Naive thymus-derived CD4-positive, alpha-beta T cell (primary cell): ENCODE measurements at regions not wholly inside any gene's neighbourhood (a gene's known extent, or its start where the extent isn't known, plus 50 kb on each side); places are given as distances from the start of the nearest gene placed in this dataset.

Experiments
- ATAC-seq: fragments of 150-1000 bp; cut with Tn5 transposase; 2 replicates; pipeline ENCODE4 v1.10.0; 2021; ENCODE audit warnings: mild to moderate bottlenecking, moderate library complexity
- CTCF ChIA-PET: fragments of 350-600 bp; sonication (Branson Sonifier 250); formaldehyde crosslinking; loops from one replicate; lab custom pipeline; 2021; ENCODE audit warnings: antibody characterized with exemption; lab: Charles Lee
- POLR2A ChIA-PET: fragments of 350-600 bp; sonication (Branson Sonifier 250); formaldehyde crosslinking; loops from one replicate; lab custom pipeline; 2021; ENCODE audit warnings: antibody characterized with exemption, inconsistent platforms; lab: Charles Lee
- DNase-seq, 9 donors: peaks; one replicate each; pipeline versions ENCODE4 v3.0.0 to v3.0.0-alpha.2; 2020 to 2022; ENCODE audit warnings: mixed read lengths in 1 of 9
- H3K27ac ChIP-seq: one replicate; pipeline ENCODE4 v1.7.0; 2013; ENCODE audit warnings: mild to moderate bottlenecking, low read depth, low read length, moderate library complexity
- H3K27me3 ChIP-seq, 2 donors: one replicate each; pipeline ENCODE4 v1.7.0; 2013; ENCODE audit warnings: low read length in 2 of 2, mild to moderate bottlenecking in 2 of 2, moderate library complexity in 2 of 2; ENCODE audit not compliant: control insufficient read depth in 2 of 2, insufficient read depth in 2 of 2
- H3K36me3 ChIP-seq, 3 experiments: 1 replicate in 2 of 3; 2 replicates in 1 of 3; pipeline ENCODE4 v1.7.0; 2013; ENCODE audit warnings: low read length in 3 of 3, mild to moderate bottlenecking in 3 of 3, moderate library complexity in 1 of 3; ENCODE audit not compliant: insufficient read depth in 3 of 3, control insufficient read depth in 2 of 3
- H3K4me1 ChIP-seq, 2 donors: one replicate each; pipeline ENCODE4 v1.7.0; 2013; ENCODE audit warnings: low read length in 2 of 2, mild to moderate bottlenecking in 2 of 2, moderate library complexity in 1 of 2; ENCODE audit not compliant: control insufficient read depth in 2 of 2, insufficient read depth in 2 of 2
- H3K4me3 ChIP-seq: 2 replicates; pipeline ENCODE4 v1.7.0; 2013; ENCODE audit warnings: mild to moderate bottlenecking, low read length
- H3K9me3 ChIP-seq, 3 experiments: 1 replicate in 2 of 3; 2 replicates in 1 of 3; pipeline ENCODE4 v1.7.0; 2013; ENCODE audit warnings: low read length in 3 of 3; ENCODE audit not compliant: control insufficient read depth in 2 of 3
- H3K27ac Mint-ChIP-seq, 9 donors: one replicate each; pipeline ENCODE4 v1.8.0; 2020 to 2022; ENCODE audit warnings: mixed read lengths in 9 of 9, mild to moderate bottlenecking in 8 of 9, moderate library complexity in 5 of 9, inconsistent platforms in 2 of 9
- H3K27me3 Mint-ChIP-seq, 5 donors: one replicate each; pipeline ENCODE4 v1.8.0; 2021 to 2022; ENCODE audit warnings: mixed read lengths in 5 of 5, mild to moderate bottlenecking in 1 of 5
- H3K36me3 Mint-ChIP-seq, 5 donors: one replicate each; pipeline ENCODE4 v1.8.0; 2020 to 2022; ENCODE audit warnings: mixed read lengths in 5 of 5, mild to moderate bottlenecking in 3 of 5, inconsistent platforms in 1 of 5
- H3K4me1 Mint-ChIP-seq, 7 donors: one replicate each; pipeline ENCODE4 v1.8.0; 2020 to 2022; ENCODE audit warnings: mixed read lengths in 7 of 7, mild to moderate bottlenecking in 3 of 7, inconsistent platforms in 1 of 7
- H3K4me3 Mint-ChIP-seq, 10 donors: one replicate each; pipeline ENCODE4 v1.8.0; 2020 to 2022; ENCODE audit warnings: mild to moderate bottlenecking in 10 of 10, mixed read lengths in 10 of 10, moderate library complexity in 6 of 10, inconsistent platforms in 2 of 10
- H3K9me3 Mint-ChIP-seq, 11 donors: one replicate each; pipeline ENCODE4 v1.8.0; 2020 to 2022; ENCODE audit warnings: mixed read lengths in 11 of 11, mild to moderate bottlenecking in 4 of 11, inconsistent platforms in 1 of 11, moderate library complexity in 1 of 11
- intact Hi-C, 2 donors: fragments of 100-400 bp; cut with micrococcal nuclease; formaldehyde crosslinking; loops; one replicate each; pipeline ENCODE4 v1.15.1; 2023

DNA sequence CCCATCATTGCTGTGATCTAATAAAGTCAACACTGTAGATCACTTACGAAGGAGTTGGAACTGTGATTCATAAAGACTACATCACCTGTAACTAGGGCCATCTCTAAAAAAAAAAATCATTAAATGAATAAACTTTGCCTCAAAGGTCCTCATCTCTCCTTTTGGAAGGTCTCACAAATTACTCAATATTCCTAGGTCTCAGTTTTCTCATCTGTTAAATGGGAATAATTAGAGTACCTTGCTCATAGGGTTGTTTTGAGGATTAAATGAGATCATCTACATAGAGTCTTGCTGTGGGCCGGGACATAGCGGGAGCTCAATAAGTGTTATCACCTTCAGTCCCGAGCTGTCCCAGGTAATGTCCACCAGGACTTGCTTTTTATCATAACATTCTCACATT lies 335.1 kb upstream of the PROK2 start:
- ATAC-seq (no peak), DNase-seq (no peak)
- Histone ChIP-seq H3K27me3 (no peaks in the 10 kb centered on the region), H3K27ac (no peak overlapping the region), H3K36me3 (no peaks in the 10 kb centered on the region), H3K9me3 (no peaks in the 10 kb centered on the region), H3K4me3 (no peak overlapping the region), H3K4me1 (no peaks in the 10 kb centered on the region)
- intact Hi-C loops: no loop called here
- Mint-ChIP-seq H3K36me3 (no peaks in the 10 kb centered on the region), H3K4me1 (no peaks in the 10 kb centered on the region), H3K9me3 (peaks cover 0 to 1% (median 0%) of the 10 kb centered on the region in 11 donors), H3K27ac (no peak overlapping the region), H3K4me3 (no peak overlapping the region), H3K27me3 (no peaks in the 10 kb centered on the region)
- CTCF ChIA-PET: interaction anchor here (0.6 to 0.7 kb wide), 2 partner anchors 227 to 698 kb away, joined by 3 read pairs; no protein-coding TSS in a partner anchor
- POLR2A ChIA-PET: no interaction called here

DNA sequence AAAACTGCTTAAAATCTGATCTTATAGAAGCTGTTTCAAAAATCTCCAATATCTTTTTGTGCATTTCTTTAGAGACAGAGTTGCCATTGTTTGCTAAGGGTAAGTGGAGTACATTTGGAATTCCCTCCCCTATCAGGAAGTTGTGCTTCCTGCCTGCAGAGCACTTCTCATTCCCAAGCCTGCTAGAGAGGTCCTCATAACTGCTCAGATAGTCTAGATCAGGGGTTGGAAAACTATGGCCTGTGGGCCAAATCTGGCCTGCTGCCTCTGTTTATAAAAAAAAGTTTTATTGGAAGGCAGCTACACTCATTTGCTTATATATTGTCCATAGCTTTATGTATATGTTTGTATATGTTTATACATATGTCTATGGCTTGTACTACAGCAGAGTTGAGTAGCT lies 333.7 kb upstream of the PROK2 start:
- DNase-seq (no peak), ATAC-seq (no peak)
- Histone ChIP-seq H3K27me3 (no peaks in the 10 kb centered on the region), H3K4me1 (no peaks in the 10 kb centered on the region), H3K27ac (no peak overlapping the region), H3K9me3 (no peaks in the 10 kb centered on the region), H3K4me3 (no peak overlapping the region), H3K36me3 (no peaks in the 10 kb centered on the region)
- no peak overlapping the region for H3K4me3 Mint-ChIP-seq
- CTCF ChIA-PET: no interaction called here
- H3K27ac Mint-ChIP-seq: no peak overlapping the region
- H3K27me3 Mint-ChIP-seq: no peaks in the 10 kb centered on the region
- POLR2A ChIA-PET: no interaction called here
- H3K36me3 Mint-ChIP-seq: no peaks in the 10 kb centered on the region
- no peaks in the 10 kb centered on the region for H3K4me1 Mint-ChIP-seq
- H3K9me3 Mint-ChIP-seq: no peaks in the 10 kb centered on the region
- intact Hi-C loops: no loop called here

DNA sequence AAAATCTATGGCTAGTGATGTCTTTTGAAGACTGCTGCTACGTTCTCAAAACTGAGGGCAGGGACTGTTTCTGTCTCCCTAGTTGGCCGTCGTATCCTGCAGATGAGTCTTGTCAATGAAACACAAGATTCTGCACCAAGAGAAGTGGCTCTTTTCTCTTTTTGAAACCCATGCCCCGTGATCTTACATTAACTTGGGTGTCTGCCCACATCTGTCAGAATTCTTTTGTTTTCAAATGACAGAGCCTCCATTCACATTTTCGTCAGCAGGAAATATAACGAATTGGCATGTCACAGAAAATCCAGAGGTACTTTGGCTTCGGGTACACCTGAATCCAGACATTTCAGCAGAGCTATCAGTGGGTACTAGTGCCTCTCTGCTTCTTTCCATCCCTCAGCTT lies 331.3 kb upstream of the PROK2 start:
- ATAC-seq (no peak), DNase-seq (no peak)
- Histone ChIP-seq H3K9me3 (no peaks in the 10 kb centered on the region), H3K4me1 (no peaks in the 10 kb centered on the region), H3K36me3 (no peaks in the 10 kb centered on the region), H3K4me3 (no peak overlapping the region), H3K27ac (no peak overlapping the region), H3K27me3 (no peaks in the 10 kb centered on the region)
- H3K27me3 Mint-ChIP-seq: peaks cover 0 to 6% (median 0%) of the 10 kb centered on the region in 5 donors
- CTCF ChIA-PET: no interaction called here
- H3K4me3 Mint-ChIP-seq: no peak overlapping the region
- POLR2A ChIA-PET: interaction anchor here (1.0 kb wide), 1 partner anchor 10 kb away, joined by 3 read pairs; no protein-coding TSS in a partner anchor
- intact Hi-C loops: no loop called here
- no peaks in the 10 kb centered on the region for H3K4me1 Mint-ChIP-seq
- H3K27ac Mint-ChIP-seq: no peak overlapping the region
- no peaks in the 10 kb centered on the region for H3K9me3 Mint-ChIP-seq
- H3K36me3 Mint-ChIP-seq: no peaks in the 10 kb centered on the region

DNA sequence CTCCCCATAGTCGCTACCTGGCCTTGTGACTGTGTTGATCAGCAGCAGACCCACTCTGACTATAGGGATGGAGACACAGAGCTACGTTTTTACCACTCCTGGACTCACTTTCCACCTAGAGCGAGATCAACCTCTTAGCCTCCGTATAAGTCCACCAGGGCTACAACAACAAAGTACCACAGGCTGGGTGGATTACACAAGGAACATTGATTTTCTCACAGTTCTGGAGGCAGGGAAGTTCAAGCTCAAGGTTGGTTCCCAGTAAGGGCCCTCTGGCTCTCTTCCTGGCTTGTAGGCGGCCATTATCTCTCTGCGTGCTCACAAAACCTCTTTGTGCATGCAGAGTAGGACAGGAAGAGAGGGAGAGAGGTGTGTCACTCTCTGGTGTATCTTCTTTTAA lies 330.4 kb upstream of the PROK2 start:
- Mint-ChIP-seq H3K4me3 (no peak overlapping the region), H3K27ac (no peak overlapping the region), H3K27me3 (peaks cover 0 to 6% (median 0%) of the 10 kb centered on the region in 5 donors), H3K9me3 (peaks cover 0 to 2% (median 0%) of the 10 kb centered on the region in 11 donors), H3K36me3 (no peaks in the 10 kb centered on the region), H3K4me1 (no peaks in the 10 kb centered on the region)
- POLR2A ChIA-PET: interaction anchor here (0.5 to 1.0 kb wide), 3 partner anchors 8 to 327 kb away, joined by 3 to 4 read pairs (median 3); no protein-coding TSS in a partner anchor
- H3K36me3 ChIP-seq: no peaks in the 10 kb centered on the region
- CTCF ChIA-PET: interaction anchor here (0.6 kb wide), 1 partner anchor 696 kb away, joined by 3 read pairs; no protein-coding TSS in a partner anchor
- no peak overlapping the region for H3K27ac ChIP-seq
- no peak overlapping the region for H3K4me3 ChIP-seq
- intact Hi-C loops: no loop called here
- H3K27me3 ChIP-seq: no peaks in the 10 kb centered on the region
- DNase-seq: no peak
- no peak for ATAC-seq
- H3K4me1 ChIP-seq: no peaks in the 10 kb centered on the region
- no peaks in the 10 kb centered on the region for H3K9me3 ChIP-seq

DNA sequence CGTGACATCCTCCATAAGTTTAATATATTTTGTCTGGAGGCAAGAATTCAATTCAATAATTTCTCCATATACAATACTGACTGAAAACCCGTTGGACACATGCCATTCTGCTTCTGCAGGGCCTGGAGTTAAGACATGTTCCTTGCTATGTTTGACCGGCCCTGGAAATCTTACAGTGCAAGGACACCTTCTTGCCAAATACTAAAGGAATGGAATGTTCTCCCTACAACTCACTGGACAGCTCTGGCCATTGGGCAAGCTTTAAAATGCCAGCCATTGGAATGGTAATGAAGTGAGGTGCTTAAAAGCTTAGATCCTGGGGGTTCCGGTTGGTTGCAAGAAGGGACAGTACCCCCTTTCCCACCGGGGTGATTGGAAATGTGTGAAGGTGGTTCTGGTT lies 329.8 kb upstream of the PROK2 start:
- H3K4me3 ChIP-seq: no peak overlapping the region
- ChIA-PET CTCF (no interaction called here), POLR2A (interaction anchor here (0.5 kb wide), 1 partner anchor 327 kb away, joined by 4 read pairs; no protein-coding TSS in a partner anchor)
- peaks cover 0 to 2% (median 0%) of the 10 kb centered on the region in 11 donors for H3K9me3 Mint-ChIP-seq
- H3K4me1 ChIP-seq: no peaks in the 10 kb centered on the region
- H3K27ac Mint-ChIP-seq: peak overlapping the region in 1 of 9 donors; percentile 60
- peaks cover 0 to 2% (median 0%) of the 10 kb centered on the region in 7 donors for H3K4me1 Mint-ChIP-seq
- ATAC-seq (no peak), DNase-seq (no peak)
- no peaks in the 10 kb centered on the region for H3K9me3 ChIP-seq
- H3K27me3 Mint-ChIP-seq: peaks cover 0 to 6% (median 0%) of the 10 kb centered on the region in 5 donors
- intact Hi-C loops: no loop called here
- H3K36me3 ChIP-seq: no peaks in the 10 kb centered on the region
- H3K4me3 Mint-ChIP-seq: no peak overlapping the region
- H3K27me3 ChIP-seq: no peaks in the 10 kb centered on the region
- no peak overlapping the region for H3K27ac ChIP-seq
- H3K36me3 Mint-ChIP-seq: no peaks in the 10 kb centered on the region

DNA sequence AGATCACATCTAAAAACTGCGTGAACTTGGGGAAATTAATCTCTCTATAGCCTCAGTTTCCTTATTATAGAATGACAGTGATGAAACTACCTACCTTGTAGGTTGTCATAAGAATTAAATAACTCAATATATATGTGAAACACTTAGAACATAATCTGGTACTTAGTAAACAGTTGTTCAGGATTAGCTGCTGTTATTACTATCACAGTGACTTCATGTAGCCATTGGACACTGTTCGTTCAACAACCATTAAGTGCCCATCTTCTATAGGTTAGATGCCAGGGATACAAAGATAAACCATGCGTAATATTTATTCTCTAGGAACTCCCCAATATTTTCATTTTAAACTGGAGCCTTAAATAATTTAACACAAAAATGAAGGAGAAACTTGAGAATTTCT lies 329.0 kb upstream of the PROK2 start:
- Histone ChIP-seq H3K4me3 (no peak overlapping the region), H3K4me1 (no peaks in the 10 kb centered on the region), H3K9me3 (no peaks in the 10 kb centered on the region), H3K27ac (no peak overlapping the region), H3K27me3 (no peaks in the 10 kb centered on the region), H3K36me3 (no peaks in the 10 kb centered on the region)
- intact Hi-C loops: no loop called here
- Mint-ChIP-seq H3K36me3 (no peaks in the 10 kb centered on the region), H3K27me3 (peaks cover 0 to 6% (median 0%) of the 10 kb centered on the region in 5 donors), H3K27ac (peak overlapping the region in 1 of 9 donors; percentile 19), H3K4me1 (peaks cover 0 to 2% (median 0%) of the 10 kb centered on the region in 7 donors), H3K9me3 (peaks cover 0 to 2% (median 0%) of the 10 kb centered on the region in 11 donors), H3K4me3 (no peak overlapping the region)
- DNase-seq (no peak), ATAC-seq (no peak)
- CTCF ChIA-PET: no interaction called here
- POLR2A ChIA-PET: no interaction called here

DNA sequence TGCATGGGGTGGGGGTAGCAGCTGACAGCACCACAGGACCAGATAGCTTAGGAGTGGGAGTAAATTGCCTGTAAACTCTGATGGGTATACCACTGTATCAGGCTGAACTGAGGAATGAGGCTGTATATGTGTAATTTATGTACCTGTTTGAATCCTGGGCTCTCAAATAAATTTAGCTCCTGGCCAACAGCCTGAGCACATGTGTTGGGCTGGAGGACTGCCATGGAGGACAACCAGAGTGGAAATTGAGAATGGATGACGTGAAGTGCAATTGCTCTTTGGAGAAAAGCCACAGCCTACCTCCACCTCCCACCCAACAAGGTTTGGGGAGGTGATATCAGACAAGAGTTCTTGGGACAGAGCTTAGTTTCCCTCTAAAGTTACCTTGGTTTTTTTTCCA lies 328.6 kb upstream of the PROK2 start:
- peaks cover 0 to 2% (median 0%) of the 10 kb centered on the region in 11 donors for H3K9me3 Mint-ChIP-seq

More for the DNA sequence above, 328.6 kb upstream of the PROK2 start:
- ATAC-seq: no peak
- Histone ChIP-seq H3K4me3 (no peak overlapping the region), H3K27ac (no peak overlapping the region), H3K4me1 (no peaks in the 10 kb centered on the region), H3K9me3 (no peaks in the 10 kb centered on the region), H3K36me3 (no peaks in the 10 kb centered on the region), H3K27me3 (no peaks in the 10 kb centered on the region)
- peaks cover 0 to 2% (median 0%) of the 10 kb centered on the region in 7 donors for H3K4me1 Mint-ChIP-seq
- no peaks in the 10 kb centered on the region for H3K36me3 Mint-ChIP-seq
- peaks cover 0 to 6% (median 0%) of the 10 kb centered on the region in 5 donors for H3K27me3 Mint-ChIP-seq
- ChIA-PET POLR2A (no interaction called here), CTCF (no interaction called here)
- no peak overlapping the region for H3K27ac Mint-ChIP-seq
- no peak for DNase-seq
- intact Hi-C loops: no loop called here
- H3K4me3 Mint-ChIP-seq: no peak overlapping the region
